NT2/D1 (cell line): ENCODE measurements at regions not wholly inside any gene's neighbourhood (a gene's known extent, or its start where the extent isn't known, plus 50 kb on each side); places are given as distances from the start of the nearest gene placed in this dataset.
"Not testable (repeated sequence)": the region's sequence is repeated elsewhere in the genome, so short reads cannot be mapped to it uniquely, and the experiment has no call there.

Source experiments
- DNase-seq: peaks from one replicate; pipeline ENCODE4 v3.0.0-alpha.2; 2011; ENCODE audit warnings: low read depth, low spot score
- H3K27me3 ChIP-seq: 2 replicates; pipeline ENCODE4 v1.6.0; 2011; ENCODE audit warnings: mild to moderate bottlenecking; ENCODE audit not compliant: insufficient read length, insufficient read depth
- H3K36me3 ChIP-seq: 2 replicates; pipeline ENCODE4 v1.6.1; 2011; ENCODE audit warnings: mild to moderate bottlenecking, low read length, mixed read lengths; ENCODE audit not compliant: insufficient read depth, insufficient read length
- H3K4me1 ChIP-seq: 2 replicates; pipeline ENCODE4 v1.5.1; 2011; ENCODE audit not compliant: insufficient read depth, insufficient read length
- H3K4me3 ChIP-seq: 2 replicates; pipeline ENCODE4 v1.5.1; 2011; ENCODE audit warnings: low read depth; ENCODE audit not compliant: insufficient read length
- H3K9ac ChIP-seq: 2 replicates; pipeline ENCODE4 v1.6.0; 2011; ENCODE audit warnings: low read depth; ENCODE audit not compliant: insufficient read length
- H3K9me3 ChIP-seq: 2 replicates; pipeline ENCODE4 v1.5.1; 2011; ENCODE audit warnings: mild to moderate bottlenecking, low read length; ENCODE audit not compliant: insufficient read depth

DNA sequence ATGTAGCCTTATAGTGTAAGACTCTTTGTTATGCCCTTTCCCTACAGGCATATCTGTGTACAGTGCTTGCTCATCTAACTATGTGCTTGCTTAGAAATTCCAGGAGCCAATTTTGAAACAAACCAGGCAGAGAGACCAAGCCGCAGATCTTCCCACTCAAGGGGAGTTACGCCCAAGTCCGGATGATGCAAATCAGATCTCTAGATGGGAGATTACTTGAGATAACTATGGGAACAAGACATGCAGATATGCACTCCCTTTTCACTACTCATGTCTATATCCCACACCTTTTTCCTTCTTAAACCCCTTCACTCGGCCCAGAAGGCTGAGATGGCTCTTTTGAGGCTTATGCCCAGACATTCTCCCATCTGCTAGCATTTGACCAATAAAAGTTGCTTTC lies 179.7 kb upstream of the ZNF658 start:
- H3K36me3 ChIP-seq, H3K4me1 ChIP-seq, H3K27me3 ChIP-seq, H3K4me3 ChIP-seq, H3K9me3 ChIP-seq, DNase-seq, H3K9ac ChIP-seq: not testable (repeated sequence)

DNA sequence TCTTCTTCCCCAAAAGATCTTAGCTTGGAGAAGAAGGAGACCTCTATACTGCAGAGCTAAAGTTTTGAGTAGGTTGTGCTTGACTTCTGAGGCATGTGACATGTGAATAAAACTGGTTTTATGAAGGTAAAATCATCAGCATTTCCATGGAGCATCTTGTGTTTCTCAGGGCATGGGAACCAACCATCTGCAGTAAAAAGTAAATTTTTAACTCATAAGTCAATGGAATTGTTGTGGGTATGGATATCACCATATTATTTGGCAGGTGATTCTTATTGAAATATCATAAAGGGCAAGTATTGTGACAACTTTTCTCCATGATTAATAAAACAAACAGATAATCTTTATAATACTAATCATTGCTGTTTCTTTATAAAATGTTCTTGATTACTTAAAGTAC lies 173.0 kb upstream of the ZNF658 start:
- H3K4me1 ChIP-seq, DNase-seq, H3K9ac ChIP-seq, H3K27me3 ChIP-seq, H3K36me3 ChIP-seq, H3K9me3 ChIP-seq, H3K4me3 ChIP-seq: not testable (repeated sequence)

DNA sequence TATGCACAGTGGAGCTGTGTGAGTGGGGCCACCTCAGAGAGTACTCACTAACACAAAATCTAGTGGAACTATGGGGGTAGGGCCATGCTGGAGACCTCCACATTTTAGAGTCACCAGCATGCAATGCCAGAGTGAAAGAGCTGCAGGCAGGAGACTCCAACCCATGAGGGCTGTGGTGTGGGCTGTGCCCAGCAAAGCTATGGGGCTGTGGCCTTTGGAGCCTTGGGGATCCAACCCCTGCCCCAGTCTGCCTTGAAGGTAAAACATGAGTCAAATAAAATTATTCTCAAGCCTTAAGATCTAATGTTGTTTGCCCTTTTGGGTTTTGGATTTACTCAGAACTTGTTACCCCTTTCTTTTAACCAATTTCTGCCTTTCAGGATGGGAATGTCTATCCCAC lies 163.8 kb upstream of the ZNF658 start:
- H3K9ac ChIP-seq, DNase-seq, H3K36me3 ChIP-seq, H3K9me3 ChIP-seq, H3K4me3 ChIP-seq, H3K27me3 ChIP-seq, H3K4me1 ChIP-seq: not testable (repeated sequence)

DNA sequence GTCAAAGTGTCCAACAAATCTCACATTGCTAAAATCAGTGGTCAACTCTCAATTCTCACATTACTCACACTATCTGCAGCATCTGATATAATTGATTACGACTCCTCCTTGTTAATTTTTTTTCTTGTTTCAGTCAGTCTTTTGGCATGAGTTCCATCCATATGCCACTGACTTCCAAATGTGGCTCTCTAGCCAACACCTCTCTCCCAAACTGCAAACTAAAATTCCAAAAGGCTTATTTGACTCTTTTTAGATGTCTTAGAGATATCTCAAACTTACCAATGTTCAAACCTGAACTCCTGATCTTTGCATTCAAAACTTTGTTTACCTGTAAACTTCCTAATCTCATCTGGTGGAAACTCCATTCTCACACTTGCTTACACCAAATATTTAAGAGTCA lies 162.1 kb upstream of the ZNF658 start:
- DNase-seq, H3K4me3 ChIP-seq, H3K27me3 ChIP-seq, H3K36me3 ChIP-seq, H3K4me1 ChIP-seq, H3K9me3 ChIP-seq, H3K9ac ChIP-seq: not testable (repeated sequence)

DNA sequence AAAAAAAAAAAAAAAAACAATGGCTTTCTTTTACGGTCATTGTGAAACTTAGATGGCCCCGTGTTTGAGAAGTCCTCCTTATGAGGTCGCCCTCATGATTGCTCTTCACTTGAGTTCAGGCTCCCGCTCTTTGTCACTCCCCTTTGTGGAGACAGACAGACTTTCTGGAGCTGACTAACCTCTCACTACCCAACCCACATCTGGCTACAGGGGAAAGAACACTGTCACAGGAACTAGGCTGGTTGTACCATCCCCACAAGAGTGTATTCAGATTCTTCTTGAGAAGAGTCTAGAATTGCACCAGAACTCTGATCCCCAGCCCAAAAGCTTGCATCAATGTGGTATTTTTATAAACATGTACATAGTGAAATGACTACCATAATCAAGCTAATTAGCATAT lies 160.4 kb upstream of the ZNF658 start:
- not testable (repeated sequence) for H3K9ac ChIP-seq, DNase-seq, H3K4me3 ChIP-seq, H3K4me1 ChIP-seq, H3K36me3 ChIP-seq, H3K9me3 ChIP-seq, H3K27me3 ChIP-seq

DNA sequence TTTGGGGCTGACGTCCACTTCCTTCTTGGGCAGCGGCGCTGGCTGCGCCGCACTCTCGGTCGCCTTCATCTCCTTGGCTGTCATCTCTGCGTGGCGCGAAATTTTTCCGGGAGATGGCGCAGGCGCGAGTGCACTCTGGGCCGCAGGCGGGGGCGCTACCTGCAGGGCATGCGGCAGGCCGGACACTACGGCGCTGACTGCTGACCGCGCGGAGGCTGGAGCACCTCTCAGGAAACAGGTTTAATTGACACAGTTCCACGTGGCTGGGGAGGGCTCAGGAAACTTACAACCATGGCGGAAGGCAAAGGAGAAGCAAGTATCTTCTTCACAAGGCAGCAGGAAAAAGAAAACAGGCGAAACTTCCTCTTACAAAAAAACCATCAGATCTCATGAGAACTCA lies 154.7 kb upstream of the ZNF658 start:
- DNase-seq, H3K4me3 ChIP-seq, H3K4me1 ChIP-seq, H3K36me3 ChIP-seq, H3K27me3 ChIP-seq, H3K9me3 ChIP-seq, H3K9ac ChIP-seq: not testable (repeated sequence)

DNA sequence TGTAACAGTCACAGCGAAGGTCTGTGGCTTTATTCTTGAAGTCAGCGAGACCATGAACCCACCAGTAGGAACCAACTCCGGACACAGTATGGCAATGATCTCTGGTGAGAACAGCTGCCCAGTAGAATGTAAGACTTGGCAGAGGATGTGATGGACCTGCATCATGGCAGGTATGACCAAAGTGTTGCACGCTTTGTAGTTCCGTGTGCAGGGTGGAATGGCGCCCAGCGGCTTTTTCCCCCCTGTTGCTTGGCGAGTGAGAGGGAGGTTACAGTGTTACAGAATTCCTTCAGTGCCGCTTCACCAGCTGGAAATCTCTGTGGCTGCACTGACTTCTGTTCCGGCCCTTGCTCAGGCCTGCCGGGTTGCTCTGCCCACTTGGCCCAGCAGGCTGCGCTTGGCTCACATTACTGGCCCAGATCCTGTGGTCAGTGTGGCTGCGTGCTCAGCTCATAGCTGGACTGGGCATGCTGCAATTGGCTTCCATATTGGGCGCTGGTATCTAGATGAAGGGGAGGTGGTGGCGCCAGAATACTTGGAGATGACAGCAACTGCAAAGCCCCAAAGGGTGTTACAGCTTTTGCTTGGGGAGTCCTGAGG lies 148.1 kb upstream of the ZNF658 start:
- not testable (repeated sequence) for H3K27me3 ChIP-seq, DNase-seq, H3K4me3 ChIP-seq, H3K9me3 ChIP-seq, H3K36me3 ChIP-seq, H3K4me1 ChIP-seq, H3K9ac ChIP-seq

DNA sequence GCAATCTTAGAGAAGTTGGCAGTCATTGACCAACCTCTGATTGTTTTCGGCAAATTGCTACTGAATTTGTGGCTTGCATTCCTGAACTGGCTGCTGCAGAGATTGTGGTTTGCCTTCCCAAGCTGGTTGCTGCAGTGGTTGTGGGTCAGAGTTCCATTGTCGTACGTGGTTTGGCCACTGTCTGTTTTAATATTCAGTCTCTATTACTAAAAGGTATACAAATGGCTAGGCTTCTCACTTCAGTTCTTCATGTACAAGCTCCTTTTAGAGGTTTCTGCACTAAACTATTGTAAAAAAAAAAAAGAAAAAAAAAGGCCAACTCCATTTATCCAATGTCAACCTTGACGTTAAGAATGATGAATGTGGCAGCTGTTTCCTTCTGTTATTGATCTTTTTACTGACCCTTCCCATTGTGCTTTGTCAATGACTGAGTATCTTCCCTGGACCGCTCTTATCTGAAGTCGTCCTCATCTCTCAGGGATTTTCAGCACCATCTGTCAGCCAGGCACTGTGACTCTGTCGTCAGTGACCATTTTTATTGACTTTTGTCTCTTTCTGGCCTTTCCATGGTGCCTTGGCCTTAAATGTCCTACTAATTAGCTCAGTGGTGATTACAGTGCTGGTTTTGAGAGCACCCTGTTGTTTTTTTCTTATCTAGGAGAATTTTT lies 140.6 kb upstream of the ZNF658 start:
- not testable (repeated sequence) for H3K36me3 ChIP-seq, H3K4me3 ChIP-seq, DNase-seq, H3K4me1 ChIP-seq, H3K9ac ChIP-seq, H3K9me3 ChIP-seq, H3K27me3 ChIP-seq

DNA sequence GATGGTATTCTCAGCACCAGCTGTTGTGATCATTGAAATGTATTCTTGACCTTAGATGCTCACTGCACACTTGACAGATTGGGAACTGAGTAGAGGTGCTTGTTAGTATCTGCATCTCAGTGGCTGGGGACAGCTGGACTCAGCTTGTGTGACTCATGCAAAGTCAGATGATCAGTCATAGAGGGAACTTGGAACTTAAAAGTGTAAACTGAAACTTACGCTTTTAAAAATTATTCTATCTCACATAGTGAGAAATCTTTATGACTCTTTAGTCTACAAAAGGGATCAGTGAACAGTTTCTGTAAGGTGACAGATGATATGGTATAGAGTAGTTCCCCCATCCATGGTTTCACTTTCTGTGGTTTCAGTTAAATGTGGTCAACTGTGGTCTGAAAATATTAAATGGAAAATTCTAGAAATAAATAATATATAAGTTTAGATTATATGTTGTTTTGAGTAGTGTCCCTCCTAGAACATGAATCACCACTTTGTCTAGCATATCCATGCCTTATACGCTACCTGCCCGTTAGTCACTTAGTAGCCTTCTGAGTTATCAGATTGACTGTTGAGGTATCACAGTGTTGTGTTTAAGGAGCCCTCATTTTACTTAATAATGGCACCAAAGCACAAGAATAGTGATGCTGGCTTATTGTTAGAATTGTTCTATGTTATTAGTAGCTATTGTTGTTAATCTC lies 135.6 kb upstream of the ZNF658 start:
- H3K4me1 ChIP-seq, H3K9ac ChIP-seq, H3K4me3 ChIP-seq, H3K9me3 ChIP-seq, H3K36me3 ChIP-seq, DNase-seq, H3K27me3 ChIP-seq: not testable (repeated sequence)

DNA sequence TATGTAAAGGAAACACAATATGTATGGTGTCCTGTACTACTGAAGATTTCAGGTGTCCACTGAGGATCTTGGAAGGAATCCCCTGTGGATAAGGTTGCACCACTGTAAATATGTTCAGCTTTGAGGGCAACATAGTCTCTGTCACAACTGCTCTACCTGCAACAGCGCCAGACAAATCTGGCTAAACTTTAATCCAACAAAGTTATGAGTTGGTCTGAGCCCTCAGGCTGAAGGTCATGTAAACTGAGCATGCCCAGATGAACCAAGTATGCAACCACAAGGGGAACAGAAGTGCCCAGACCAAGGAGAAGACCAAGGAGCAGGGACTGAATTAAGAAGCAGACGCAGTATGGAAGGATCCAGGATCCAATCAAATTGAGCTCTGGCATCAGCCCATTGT lies 135.0 kb upstream of the ZNF658 start:
- not testable (repeated sequence) for H3K9me3 ChIP-seq, DNase-seq, H3K27me3 ChIP-seq, H3K4me1 ChIP-seq, H3K9ac ChIP-seq, H3K4me3 ChIP-seq, H3K36me3 ChIP-seq

DNA sequence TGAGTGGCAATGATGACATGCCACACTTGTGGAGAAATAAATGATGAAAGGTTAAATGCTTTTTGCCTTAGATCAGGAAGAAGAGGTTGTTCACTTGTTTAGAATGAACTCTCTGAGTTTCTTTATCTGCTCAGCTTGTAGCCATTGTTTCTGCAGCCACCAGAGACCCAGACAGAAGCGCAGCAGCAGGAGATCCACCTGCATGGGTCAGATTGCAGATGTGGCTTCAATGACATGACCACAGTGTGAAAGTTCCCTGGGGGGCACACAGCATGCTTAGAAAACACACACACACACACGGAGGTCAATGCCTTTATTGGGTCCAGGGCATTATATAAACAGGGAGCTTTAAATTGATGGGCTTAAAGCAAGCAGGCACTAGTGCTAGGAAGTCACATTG lies 129.0 kb upstream of the ZNF658 start:
- not testable (repeated sequence) for DNase-seq, H3K9ac ChIP-seq, H3K27me3 ChIP-seq, H3K4me1 ChIP-seq, H3K4me3 ChIP-seq, H3K9me3 ChIP-seq, H3K36me3 ChIP-seq

DNA sequence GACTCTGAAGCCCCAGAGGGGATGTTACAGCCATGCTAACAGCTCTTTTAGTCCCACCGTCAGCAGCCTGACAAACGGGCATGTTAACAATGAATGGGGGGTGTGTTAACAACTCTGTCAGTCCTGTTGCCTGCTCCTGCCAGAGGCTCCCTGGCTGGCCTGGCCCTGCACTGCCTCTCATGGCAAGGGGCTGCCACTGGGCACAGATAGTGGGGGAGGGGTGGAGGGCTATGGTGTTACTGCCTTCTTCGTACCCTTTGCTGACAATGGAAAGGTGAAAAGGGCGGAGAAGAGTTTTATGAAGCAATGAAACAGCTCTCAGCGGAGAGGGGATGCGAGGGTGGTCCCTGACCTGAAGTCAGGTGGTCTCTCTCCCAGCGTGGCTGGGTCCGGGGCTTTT lies 125.9 kb upstream of the ZNF658 start:
- not testable (repeated sequence) for DNase-seq, H3K4me1 ChIP-seq, H3K36me3 ChIP-seq, H3K9ac ChIP-seq, H3K9me3 ChIP-seq, H3K27me3 ChIP-seq, H3K4me3 ChIP-seq
